ENCODE measurements at regions not wholly inside any gene's neighbourhood (a gene's known extent, or its start where the extent isn't known, plus 50 kb on each side); places are given as distances from the start of the nearest gene placed in this dataset.
"Not testable (repeated sequence)": the region's sequence is repeated elsewhere in the genome, so short reads cannot be mapped to it uniquely, and the experiment has no call there.

GRCh38 chr4:115452229-115452628 lies 338.8 kb upstream of the NDST4 start:
- DNase-seq (ENCODE audit: low spot score): not testable (repeated sequence)

- no peak for DNase-seq (ENCODE audit: low spot score)
These were observed 324.3 kb upstream of the NDST4 start for GRCh38 chr4:115437739-115438138.

- DNase-seq (ENCODE audit: low spot score): no peak
These were observed 320.1 kb upstream of the NDST4 start for GRCh38 chr4:115433491-115433890.

- DNase-seq (ENCODE audit: low spot score): no peak
These were observed 316.6 kb upstream of the NDST4 start for GRCh38 chr4:115430024-115430423.

- DNase-seq (ENCODE audit: low spot score): no peak
These were observed 315.0 kb upstream of the NDST4 start for GRCh38 chr4:115428455-115428854.

GRCh38 chr4:115424852-115425251 lies 311.4 kb upstream of the NDST4 start:
- DNase-seq (ENCODE audit: low spot score): no peak

- DNase-seq (ENCODE audit: low spot score): no peak
These were observed 305.4 kb upstream of the NDST4 start for GRCh38 chr4:115418635-115419396.

- no peak for DNase-seq (ENCODE audit: low spot score)
These were observed 282.6 kb upstream of the NDST4 start for GRCh38 chr4:115396034-115396433.

- no peak for DNase-seq (ENCODE audit: low spot score)
These were observed 263.4 kb upstream of the NDST4 start for GRCh38 chr4:115376866-115377265.

- no peak for DNase-seq (ENCODE audit: low spot score)
These were observed 261.2 kb upstream of the NDST4 start for GRCh38 chr4:115374621-115375020.

GRCh38 chr4:115370490-115370889 lies 257.1 kb upstream of the NDST4 start:
- DNase-seq (ENCODE audit: low spot score): no peak

GRCh38 chr4:115370012-115370411 lies 256.6 kb upstream of the NDST4 start:
- no peak for DNase-seq (ENCODE audit: low spot score)

GRCh38 chr4:115366390-115366789 lies 253.0 kb upstream of the NDST4 start:
- DNase-seq (ENCODE audit: low spot score): no peak

- no peak for DNase-seq (ENCODE audit: low spot score)
These were observed 251.8 kb upstream of the NDST4 start for GRCh38 chr4:115365185-115365584.

GRCh38 chr4:115361781-115362180 lies 248.4 kb upstream of the NDST4 start:
- DNase-seq (ENCODE audit: low spot score): no peak

GRCh38 chr4:115360431-115360830 lies 247.0 kb upstream of the NDST4 start:
- no peak for DNase-seq (ENCODE audit: low spot score)

GRCh38 chr4:115357776-115358175 lies 244.4 kb upstream of the NDST4 start:
- no peak for DNase-seq (ENCODE audit: low spot score)

- no peak for DNase-seq (ENCODE audit: low spot score)
These were observed 242.8 kb upstream of the NDST4 start for GRCh38 chr4:115356176-115356575.

GRCh38 chr4:115355329-115355728 lies 241.9 kb upstream of the NDST4 start:
- DNase-seq (ENCODE audit: low spot score): no peak

- DNase-seq (ENCODE audit: low spot score): no peak
These were observed 239.9 kb upstream of the NDST4 start for GRCh38 chr4:115353370-115353769.

GRCh38 chr4:115343171-115343570 lies 229.8 kb upstream of the NDST4 start:
- no peak for DNase-seq (ENCODE audit: low spot score)

GRCh38 chr4:115334736-115335411 lies 221.5 kb upstream of the NDST4 start:
- DNase-seq (ENCODE audit: low spot score): no peak

GRCh38 chr4:115332078-115332477 lies 218.7 kb upstream of the NDST4 start:
- no peak for DNase-seq (ENCODE audit: low spot score)

GRCh38 chr4:115331241-115331640 lies 217.8 kb upstream of the NDST4 start:
- DNase-seq (ENCODE audit: low spot score): no peak
